ENCODE measurements at regions not wholly inside any gene's neighbourhood (a gene's known extent, or its start where the extent isn't known, plus 50 kb on each side); places are given as distances from the start of the nearest gene placed in this dataset.

DNA sequence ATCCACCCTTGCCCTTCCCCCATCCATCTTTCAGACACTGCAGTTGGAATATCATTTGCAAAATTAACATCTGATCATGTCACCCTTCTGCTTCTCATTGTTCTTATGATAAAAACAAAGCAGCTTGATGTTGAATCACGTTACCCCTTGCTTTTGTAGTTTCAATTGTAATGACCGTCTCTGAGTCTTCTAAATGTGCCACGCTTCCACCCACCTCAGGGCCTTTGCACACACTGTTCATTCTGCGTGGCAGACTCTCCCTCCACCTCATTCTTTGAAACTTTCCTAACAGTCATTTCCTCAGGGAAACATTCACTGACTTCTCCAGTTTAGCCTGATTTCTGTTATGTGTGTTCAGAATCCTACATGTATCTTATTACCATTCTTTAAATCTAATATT, 143.6 kb upstream of the LMO4 start:
- DNase-seq = no peak
- intact Hi-C loops (cut with micrococcal nuclease) = no loop called here
- TF ChIP-seq, protein P1, sequence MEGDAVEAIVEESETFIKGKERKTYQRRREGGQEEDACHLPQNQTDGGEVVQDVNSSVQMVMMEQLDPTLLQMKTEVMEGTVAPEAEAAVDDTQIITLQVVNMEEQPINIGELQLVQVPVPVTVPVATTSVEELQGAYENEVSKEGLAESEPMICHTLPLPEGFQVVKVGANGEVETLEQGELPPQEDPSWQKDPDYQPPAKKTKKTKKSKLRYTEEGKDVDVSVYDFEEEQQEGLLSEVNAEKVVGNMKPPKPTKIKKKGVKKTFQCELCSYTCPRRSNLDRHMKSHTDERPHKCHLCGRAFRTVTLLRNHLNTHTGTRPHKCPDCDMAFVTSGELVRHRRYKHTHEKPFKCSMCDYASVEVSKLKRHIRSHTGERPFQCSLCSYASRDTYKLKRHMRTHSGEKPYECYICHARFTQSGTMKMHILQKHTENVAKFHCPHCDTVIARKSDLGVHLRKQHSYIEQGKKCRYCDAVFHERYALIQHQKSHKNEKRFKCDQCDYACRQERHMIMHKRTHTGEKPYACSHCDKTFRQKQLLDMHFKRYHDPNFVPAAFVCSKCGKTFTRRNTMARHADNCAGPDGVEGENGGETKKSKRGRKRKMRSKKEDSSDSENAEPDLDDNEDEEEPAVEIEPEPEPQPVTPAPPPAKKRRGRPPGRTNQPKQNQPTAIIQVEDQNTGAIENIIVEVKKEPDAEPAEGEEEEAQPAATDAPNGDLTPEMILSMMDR (IDR thresholded peaks at IDR 0.05; ENCODE audit: borderline replicate concordance) = no peak
- Histone ChIP-seq H3K27me3 (ENCODE audit: low read depth) (peaks cover 7% of the 10 kb centered on the region), H3K9me3 (replicated peaks) (no peaks in the 10 kb centered on the region), H3K36me3 (no peaks in the 10 kb centered on the region), H3K4me1 (peaks cover 5% of the 10 kb centered on the region), H3K27ac (replicated peaks) (no peak overlapping the region), H3K4me3 (no peak overlapping the region)

DNA sequence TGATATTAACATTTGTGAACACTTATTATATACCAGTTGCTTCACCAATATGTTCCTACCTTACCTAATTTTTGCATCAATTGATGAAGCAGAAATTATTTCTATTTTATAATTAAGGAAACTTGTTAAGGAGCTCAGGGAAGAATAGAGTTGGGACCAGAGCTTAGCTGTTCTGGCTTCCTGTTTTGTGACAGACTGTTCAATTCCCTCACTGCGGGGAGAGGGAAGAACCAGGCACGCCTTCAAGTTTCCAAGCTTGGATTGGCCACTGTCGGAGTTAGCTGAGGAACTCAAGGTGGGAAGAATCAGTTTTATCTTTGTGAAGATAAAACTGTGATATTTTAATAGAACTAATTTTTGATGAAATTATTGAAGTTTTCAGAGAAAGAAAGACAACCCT, 142.3 kb upstream of the LMO4 start:
- no peak overlapping the region for H3K27ac ChIP-seq (replicated peaks)
- no peak overlapping the region for H3K4me3 ChIP-seq
- intact Hi-C loops (cut with micrococcal nuclease) = no loop called here
- H3K36me3 ChIP-seq = no peaks in the 10 kb centered on the region
- no peaks in the 10 kb centered on the region for H3K4me1 ChIP-seq
- peaks cover 13% of the 10 kb centered on the region for H3K27me3 ChIP-seq (ENCODE audit: low read depth)
- TF ChIP-seq, protein P1 (IDR thresholded peaks at IDR 0.05; ENCODE audit: borderline replicate concordance) = no peak
- no peak for DNase-seq
- no peaks in the 10 kb centered on the region for H3K9me3 ChIP-seq (replicated peaks)

DNA sequence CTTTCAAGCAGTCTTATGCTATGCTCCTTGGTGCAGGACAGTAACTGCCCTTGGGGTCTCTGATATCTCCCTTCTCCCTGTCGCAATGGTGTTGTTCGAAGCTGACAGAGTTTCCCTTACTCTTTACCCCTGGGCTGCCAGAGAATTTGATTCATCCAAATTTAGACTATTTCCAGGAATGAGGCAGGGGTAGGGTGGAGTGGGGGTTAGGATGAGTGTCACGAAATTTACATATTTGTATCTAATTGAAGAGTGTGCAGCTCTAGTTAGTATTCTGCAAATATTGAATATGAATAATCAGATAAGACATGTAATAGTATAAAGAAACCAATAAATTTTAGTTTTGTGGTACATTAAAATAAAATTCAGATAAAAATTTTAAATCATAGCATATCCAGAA, 140.0 kb upstream of the LMO4 start:
- Histone ChIP-seq H3K4me3 (no peak overlapping the region), H3K9me3 (replicated peaks) (peaks cover 1% of the 10 kb centered on the region), H3K36me3 (no peaks in the 10 kb centered on the region), H3K27ac (replicated peaks) (no peak overlapping the region), H3K4me1 (no peaks in the 10 kb centered on the region), H3K27me3 (ENCODE audit: low read depth) (peaks cover 13% of the 10 kb centered on the region)
- no peak for DNase-seq
- TF ChIP-seq, protein P1 (IDR thresholded peaks at IDR 0.05; ENCODE audit: borderline replicate concordance) = no peak
- intact Hi-C loops (cut with micrococcal nuclease) = no loop called here

DNA sequence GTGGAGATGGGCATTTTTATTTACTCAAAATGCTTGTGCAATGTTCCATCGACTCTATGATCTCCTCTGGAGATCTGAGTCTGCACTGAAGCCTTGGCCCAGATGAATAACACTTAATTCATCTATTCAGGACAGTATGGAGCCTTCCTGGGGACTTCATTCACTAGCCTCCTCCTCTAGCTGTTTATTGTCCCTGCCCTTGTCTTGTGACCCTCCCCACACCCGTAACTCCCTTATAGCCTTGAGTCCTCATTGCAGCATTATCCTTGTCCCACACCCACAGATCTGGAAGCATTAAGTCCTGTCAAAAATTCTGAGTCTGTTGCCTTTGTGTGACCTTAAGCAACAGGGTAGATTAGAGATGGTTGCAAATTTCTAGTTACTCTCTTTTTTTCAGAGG, 138.3 kb upstream of the LMO4 start:
- TF ChIP-seq, protein P1 (IDR thresholded peaks at IDR 0.05; ENCODE audit: borderline replicate concordance) = no peak
- H3K27me3 ChIP-seq (ENCODE audit: low read depth) = peaks cover 13% of the 10 kb centered on the region

DNA sequence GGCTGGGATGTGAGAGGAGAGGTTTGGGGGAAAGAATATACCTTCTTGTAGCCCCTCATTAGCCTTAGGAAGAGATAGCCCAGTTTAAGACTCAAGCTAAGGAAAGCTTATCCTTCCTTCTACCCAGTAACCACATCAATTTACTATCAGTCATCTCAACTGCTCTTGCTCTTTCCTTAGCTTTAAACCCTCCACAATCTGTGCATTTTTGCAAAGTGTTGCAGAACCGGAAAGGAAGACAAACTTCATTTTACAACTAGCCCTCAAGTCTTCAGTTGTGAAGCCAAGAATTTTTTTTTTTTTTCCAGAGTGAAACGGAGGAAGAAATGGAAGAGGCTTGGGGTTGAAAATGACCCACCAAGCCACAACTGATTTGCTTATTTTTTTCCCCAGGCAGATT, 137.0 kb upstream of the LMO4 start:
- Histone ChIP-seq H3K4me3 (no peak overlapping the region), H3K27ac (replicated peaks) (no peak overlapping the region), H3K4me1 (no peaks in the 10 kb centered on the region), H3K36me3 (peaks cover 4% of the 10 kb centered on the region), H3K27me3 (ENCODE audit: low read depth) (peaks cover 13% of the 10 kb centered on the region), H3K9me3 (replicated peaks) (peaks cover 25% of the 10 kb centered on the region)
- TF ChIP-seq, protein P1 (IDR thresholded peaks at IDR 0.05; ENCODE audit: borderline replicate concordance) = no peak
- DNase-seq = no peak
- intact Hi-C loops (cut with micrococcal nuclease) = no loop called here

More for the DNA sequence above, 138.3 kb upstream of the LMO4 start:
- Histone ChIP-seq H3K27ac (replicated peaks) (no peak overlapping the region), H3K9me3 (replicated peaks) (peaks cover 19% of the 10 kb centered on the region), H3K36me3 (peaks cover 4% of the 10 kb centered on the region), H3K4me3 (no peak overlapping the region), H3K4me1 (no peaks in the 10 kb centered on the region)
- intact Hi-C loops (cut with micrococcal nuclease) = no loop called here
- no peak for DNase-seq
